Cardiac fibroblast (primary cell): ENCODE measurements at regions not wholly inside any gene's neighbourhood (a gene's known extent, or its start where the extent isn't known, plus 50 kb on each side); places are given as distances from the start of the nearest gene placed in this dataset.

ENCODE experiments used
- DNase-seq, 2 donors: peaks; one replicate each; pipeline versions ENCODE4 v3.0.0 to v3.0.0-alpha.2; 2010; ENCODE audit warnings: low read depth in 2 of 2
- H3K4me3 ChIP-seq, 2 donors: replicated peaks in 1 of 2; 1 replicate in 1 of 2; 2 replicates in 1 of 2; pipeline ENCODE4 v1.5.1; 2011; ENCODE audit warnings: low read depth in 2 of 2, low read length in 2 of 2, mild to moderate bottlenecking in 2 of 2, moderate library complexity in 1 of 2
- CTCF ChIP-seq: IDR thresholded peaks from one replicate; pipeline ENCODE4 v1.5.1; 2011; ENCODE audit warnings: low read depth, mild to moderate bottlenecking, low read length, inconsistent platforms

GRCh38 chr5:96134886-96135285 is 173.2 kb upstream of the ELL2 start:
- no peak for TF ChIP-seq CTCF
- no peak for DNase-seq
- H3K4me3 ChIP-seq, result no peak overlapping the region

DNA sequence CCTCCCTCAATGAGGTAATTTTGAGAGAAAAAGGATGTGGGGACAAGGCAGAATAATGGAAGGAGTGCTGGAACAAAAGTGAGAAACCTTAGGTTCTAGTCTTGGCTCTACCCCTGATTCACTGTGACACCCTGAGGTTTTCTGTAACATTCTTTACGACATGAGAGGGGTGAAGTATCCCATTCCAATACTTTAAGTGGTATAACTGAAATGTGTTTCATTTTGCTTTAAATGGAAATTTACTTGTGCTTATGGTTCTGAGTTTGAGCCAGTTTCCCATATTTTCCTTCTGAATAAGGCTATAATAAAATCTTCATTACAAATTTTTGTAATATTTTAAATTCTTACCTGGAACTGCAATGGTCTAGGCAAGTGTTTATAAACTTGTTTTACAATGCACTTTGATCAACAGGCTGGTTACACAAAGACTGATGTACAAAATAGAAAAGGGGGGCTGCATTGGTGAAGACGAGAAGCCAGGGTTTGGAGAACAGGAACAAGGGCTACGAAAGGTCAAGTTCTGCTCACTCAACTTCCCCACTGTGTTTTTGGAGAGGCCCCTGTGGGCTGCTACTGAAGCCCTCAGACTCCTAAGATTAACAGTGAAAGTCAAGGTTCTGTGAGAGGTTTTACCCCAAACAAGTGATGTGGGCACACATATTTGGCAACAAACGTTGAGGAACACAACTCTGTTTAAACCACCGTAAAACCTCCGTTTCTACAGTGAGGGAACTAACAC is 171.9 kb upstream of the ELL2 start:
- DNase-seq, result no peak
- TF ChIP-seq CTCF, result no peak
- H3K4me3 ChIP-seq, result no peak overlapping the region

- H3K4me3 ChIP-seq, result no peak overlapping the region
- TF ChIP-seq CTCF, result no peak
- no peak for DNase-seq
Measured at GRCh38 chr5:96129276-96129675, 167.6 kb upstream of the ELL2 start.

DNA sequence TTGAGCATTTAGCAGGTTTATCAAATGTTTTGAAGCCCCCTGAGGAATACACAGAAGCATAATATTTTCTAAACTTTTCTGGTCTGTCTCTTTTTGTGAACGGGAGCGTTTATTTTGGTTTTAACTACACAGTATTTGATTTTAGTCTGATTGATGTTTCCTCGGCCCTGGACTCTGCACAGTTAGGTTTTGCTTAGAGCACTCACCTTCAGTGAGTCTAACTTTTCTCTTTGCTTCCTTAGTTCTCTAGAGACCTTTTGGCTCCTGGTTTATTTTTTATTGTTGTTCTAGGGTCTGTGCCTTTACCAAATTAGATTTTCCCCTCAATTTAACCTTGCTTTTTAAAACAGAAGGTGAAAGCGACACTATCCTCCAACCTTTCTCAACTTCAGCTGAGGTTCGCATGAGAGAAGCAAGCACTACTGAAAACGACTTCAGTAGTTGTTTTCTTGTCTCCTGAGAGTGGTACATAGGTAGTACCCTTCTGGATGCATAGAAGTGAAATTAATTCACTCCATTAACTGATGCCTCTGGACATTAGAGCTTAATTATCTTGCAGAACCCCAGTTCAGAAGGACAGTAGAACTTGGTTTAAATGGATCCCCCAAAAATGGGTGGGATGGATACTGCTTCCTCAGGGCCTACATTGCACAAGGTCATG is 166.7 kb upstream of the ELL2 start:
- H3K4me3 ChIP-seq, result no peak overlapping the region
- no peak for DNase-seq
- TF ChIP-seq CTCF, result no peak

- TF ChIP-seq CTCF, result no peak
- DNase-seq, result no peak
Measured at GRCh38 chr5:96127538-96127937, 165.9 kb upstream of the ELL2 start.

GRCh38 chr5:96125231-96125891 is 163.7 kb upstream of the ELL2 start:
- TF ChIP-seq CTCF, result no peak
- peak; percentile 33 to 62 for DNase-seq
- H3K4me3 ChIP-seq, result no peak overlapping the region

More at GRCh38 chr5:96127538-96127937, 165.9 kb upstream of the ELL2 start:
- no peak overlapping the region for H3K4me3 ChIP-seq
